ENCODE measurements at regions not wholly inside any gene's neighbourhood (a gene's known extent, or its start where the extent isn't known, plus 50 kb on each side); places are given as distances from the start of the nearest gene placed in this dataset.

GRCh38 chr4:10738826-10739489 is 54.4 kb upstream of the CLNK start:
- no peak for TF ChIP-seq CTCF (IDR thresholded peaks at IDR 0.05)
- TF ChIP-seq POLR2A (IDR thresholded peaks at IDR 0.05): no peak

Data from body of pancreas (tissue), 4 donors.